ENCODE measurements at regions not wholly inside any gene's neighbourhood (a gene's known extent, or its start where the extent isn't known, plus 50 kb on each side); places are given as distances from the start of the nearest gene placed in this dataset.

GRCh38 chr21:24224422-24224821 lies 1382.9 kb downstream of the MRPL39 start:
- no peak for DNase-seq (ENCODE audit: low read depth)

GRCh38 chr21:24223624-24224023 lies 1383.7 kb downstream of the MRPL39 start:
- no peak for DNase-seq (ENCODE audit: low read depth)

- DNase-seq (ENCODE audit: low read depth) = no peak
Observed at GRCh38 chr21:24222676-24223075, 1384.6 kb downstream of the MRPL39 start.

- DNase-seq (ENCODE audit: low read depth) = no peak
Observed at GRCh38 chr21:24220446-24220845, 1386.8 kb downstream of the MRPL39 start.

- DNase-seq (ENCODE audit: low read depth) = no peak
Observed at GRCh38 chr21:24217151-24217550, 1390.1 kb downstream of the MRPL39 start.

- no peak for DNase-seq (ENCODE audit: low read depth)
Observed at GRCh38 chr21:24210130-24210529, 1397.2 kb downstream of the MRPL39 start.

GRCh38 chr21:24208562-24209260 lies 1398.6 kb downstream of the MRPL39 start:
- no peak for DNase-seq (ENCODE audit: low read depth)

- DNase-seq (ENCODE audit: low read depth) = no peak
Observed at GRCh38 chr21:24205319-24205718, 1402.0 kb downstream of the MRPL39 start.

- DNase-seq (ENCODE audit: low read depth) = no peak
Observed at GRCh38 chr21:24204641-24205040, 1402.6 kb downstream of the MRPL39 start.

- no peak for DNase-seq (ENCODE audit: low read depth)
Observed at GRCh38 chr21:24200052-24200451, 1407.2 kb downstream of the MRPL39 start.

- no peak for DNase-seq (ENCODE audit: low read depth)
Observed at GRCh38 chr21:24197923-24198322, 1409.4 kb downstream of the MRPL39 start.

- DNase-seq (ENCODE audit: low read depth) = no peak
Observed at GRCh38 chr21:24197132-24197643, 1410.1 kb downstream of the MRPL39 start.

GRCh38 chr21:24188506-24188905 lies 1418.8 kb downstream of the MRPL39 start:
- no peak for DNase-seq (ENCODE audit: low read depth)

GRCh38 chr21:24183077-24183476 lies 1424.2 kb downstream of the MRPL39 start:
- no peak for DNase-seq (ENCODE audit: low read depth)

- DNase-seq (ENCODE audit: low read depth) = no peak
Observed at GRCh38 chr21:24179110-24179509, 1428.2 kb downstream of the MRPL39 start.

- DNase-seq (ENCODE audit: low read depth) = no peak
Observed at GRCh38 chr21:24175106-24175505, 1432.2 kb downstream of the MRPL39 start.

- DNase-seq (ENCODE audit: low read depth) = no peak
Observed at GRCh38 chr21:24171736-24172135, 1435.5 kb downstream of the MRPL39 start.

- DNase-seq (ENCODE audit: low read depth) = no peak
Observed at GRCh38 chr21:24163539-24163938, 1443.7 kb downstream of the MRPL39 start.

GRCh38 chr21:24160528-24160927 lies 1446.8 kb downstream of the MRPL39 start:
- no peak for DNase-seq (ENCODE audit: low read depth)

GRCh38 chr21:24153137-24153536 lies 1454.1 kb downstream of the MRPL39 start:
- no peak for DNase-seq (ENCODE audit: low read depth)

- no peak for DNase-seq (ENCODE audit: low read depth)
Observed at GRCh38 chr21:24150753-24151152, 1456.5 kb downstream of the MRPL39 start.

GRCh38 chr21:24148461-24148860 lies 1458.8 kb downstream of the MRPL39 start:
- no peak for DNase-seq (ENCODE audit: low read depth)

GRCh38 chr21:24147674-24148073 lies 1459.6 kb downstream of the MRPL39 start:
- no peak for DNase-seq (ENCODE audit: low read depth)

- no peak for DNase-seq (ENCODE audit: low read depth)
Observed at GRCh38 chr21:24131056-24131455, 1476.2 kb downstream of the MRPL39 start.
